Trophoblast cell (in vitro differentiated cells and primary cell): ENCODE measurements at regions not wholly inside any gene's neighbourhood (a gene's known extent, or its start where the extent isn't known, plus 50 kb on each side); places are given as distances from the start of the nearest gene placed in this dataset.

Source experiments
- DNase-seq, 2 donors: peaks; one replicate each; pipeline ENCODE4 v3.0.0-alpha.2; 2016
- H2AFZ ChIP-seq: 2 replicates; pipeline ENCODE4 v1.6.1; 2013; ENCODE audit warnings: low read length, moderate library complexity, mild to moderate bottlenecking; ENCODE audit not compliant: insufficient read depth, poor library complexity
- H2AK5ac ChIP-seq: 2 replicates; pipeline ENCODE4 v1.6.1; 2013; ENCODE audit warnings: mild to moderate bottlenecking, low read length
- H2BK120ac ChIP-seq: 2 replicates; pipeline ENCODE4 v1.6.1; 2013; ENCODE audit warnings: low read length, mild to moderate bottlenecking, moderate library complexity; ENCODE audit not compliant: insufficient read depth, poor library complexity
- H2BK12ac ChIP-seq: 2 replicates; pipeline ENCODE4 v1.6.1; 2013; ENCODE audit warnings: mild to moderate bottlenecking, low read length, moderate library complexity
- H2BK5ac ChIP-seq: 2 replicates; pipeline ENCODE4 v1.6.1; 2013; ENCODE audit warnings: low read length, low read depth, moderate library complexity, mild to moderate bottlenecking; ENCODE audit not compliant: poor library complexity
- H3K14ac ChIP-seq: 2 replicates; pipeline ENCODE4 v1.6.1; 2013; ENCODE audit warnings: mild to moderate bottlenecking, low read length
- H3K18ac ChIP-seq: 2 replicates; pipeline ENCODE4 v1.6.1; 2013; ENCODE audit warnings: mild to moderate bottlenecking, low read length
- H3K23ac ChIP-seq: 2 replicates; pipeline ENCODE4 v1.6.1; 2013; ENCODE audit warnings: low read length
- H3K27ac ChIP-seq: 2 replicates; pipeline ENCODE4 v1.5.1; 2013; ENCODE audit warnings: low read depth, mild to moderate bottlenecking, inconsistent platforms, low read length, moderate library complexity
- H3K27me3 ChIP-seq: 2 replicates; pipeline ENCODE4 v1.6.1; 2013; ENCODE audit warnings: inconsistent platforms, mild to moderate bottlenecking, low read length, moderate library complexity; ENCODE audit not compliant: insufficient read depth
- H3K36me3 ChIP-seq, 2 experiments: 1 replicate in 1 of 2; 2 replicates in 1 of 2; pipeline ENCODE4 v1.6.1; 2013; ENCODE audit warnings: low read length in 2 of 2, mild to moderate bottlenecking in 2 of 2, moderate library complexity in 1 of 2; ENCODE audit not compliant: insufficient read depth in 2 of 2, control insufficient read depth in 1 of 2
- H3K4ac ChIP-seq: 2 replicates; pipeline ENCODE4 v1.6.1; 2013; ENCODE audit warnings: low read depth, mild to moderate bottlenecking, low read length, moderate library complexity
- H3K4me1 ChIP-seq, 2 experiments: 1 replicate in 1 of 2; 2 replicates in 1 of 2; pipeline ENCODE4 v1.6.1; 2013; ENCODE audit warnings: low read length in 2 of 2, mild to moderate bottlenecking in 2 of 2, moderate library complexity in 1 of 2; ENCODE audit not compliant: insufficient read depth in 2 of 2, control insufficient read depth in 1 of 2
- H3K4me2 ChIP-seq: 2 replicates; pipeline ENCODE4 v1.6.1; 2013; ENCODE audit warnings: inconsistent platforms, mild to moderate bottlenecking, low read length, moderate library complexity
- H3K4me3 ChIP-seq: 2 replicates; pipeline ENCODE4 v1.5.1; 2013; ENCODE audit warnings: mild to moderate bottlenecking, low read depth, low read length, inconsistent platforms
- H3K79me1 ChIP-seq: one replicate; pipeline ENCODE4 v1.6.1; 2013; ENCODE audit warnings: low read length
- H3K79me2 ChIP-seq: 2 replicates; pipeline ENCODE4 v1.6.1; 2013; ENCODE audit warnings: low read length, mild to moderate bottlenecking; ENCODE audit not compliant: control insufficient read depth, insufficient read depth, poor library complexity
- H3K9ac ChIP-seq: 2 replicates; pipeline ENCODE4 v1.6.1; 2013; ENCODE audit warnings: mild to moderate bottlenecking, low read length
- H3K9me3 ChIP-seq: 2 replicates; pipeline ENCODE4 v1.6.1; 2013; ENCODE audit warnings: low read depth, mild to moderate bottlenecking, control low read depth, inconsistent platforms, low read length; ENCODE audit not compliant: insufficient read depth
- H4K12ac ChIP-seq: 2 replicates; pipeline ENCODE4 v1.6.1; 2013; ENCODE audit warnings: low read depth, mild to moderate bottlenecking, low read length, moderate library complexity
- H4K8ac ChIP-seq: 2 replicates; pipeline ENCODE4 v1.6.1; 2013; ENCODE audit warnings: low read depth, mild to moderate bottlenecking, low read length, moderate library complexity
- H4K91ac ChIP-seq: one replicate; pipeline ENCODE4 v1.6.1; 2013; ENCODE audit warnings: low read depth, mild to moderate bottlenecking, low read length, moderate library complexity
- WGBS: extraction: QIAGEN DNeasy Blood & Tissue Kit; methylation state at CpG from one replicate; pipeline ENCODE4 v1.1.7; 2013; ENCODE audit warnings: missing lambda C conversion rate; ENCODE audit not compliant: insufficient read length, insufficient coverage; ENCODE audit errors: extremely low coverage; 5-methylcytosine and 5-hydroxymethylcytosine counted together

GRCh38 chrX:8914681-8915080, 113.5 kb upstream of the FAM9A start:
- Histone ChIP-seq H3K14ac (no peak overlapping the region), H3K27me3 (no peaks in the 10 kb centered on the region), H3K9ac (no peak overlapping the region), H2BK12ac (no peak overlapping the region), H4K12ac (no peak overlapping the region), H2AFZ (no peak overlapping the region), H3K23ac (no peak overlapping the region), H3K27ac (no peak overlapping the region), H2BK120ac (no peak overlapping the region), H4K91ac (no peak overlapping the region), H3K4ac (no peak overlapping the region), H3K4me3 (no peak overlapping the region), H3K9me3 (no peaks in the 10 kb centered on the region), H3K79me1 (no peaks in the 10 kb centered on the region), H3K4me2 (no peak overlapping the region), H3K79me2 (no peaks in the 10 kb centered on the region), H2BK5ac (no peak overlapping the region), H4K8ac (no peak overlapping the region), H3K36me3 (no peaks in the 10 kb centered on the region), H2AK5ac (no peak overlapping the region), H3K4me1 (no peaks in the 10 kb centered on the region), H3K18ac (no peak overlapping the region)
- no CpG with 5 or more reads among the region's 4 CpGs for WGBS
- peak in 1 of 2 donors; percentile 55 for DNase-seq

GRCh38 chrX:8913655-8914409, 112.6 kb upstream of the FAM9A start:
- Histone ChIP-seq H3K9me3 (no peaks in the 10 kb centered on the region), H3K9ac (no peak overlapping the region), H3K79me1 (no peaks in the 10 kb centered on the region), H4K8ac (no peak overlapping the region), H3K4me2 (no peak overlapping the region), H3K18ac (no peak overlapping the region), H2BK5ac (no peak overlapping the region), H3K4me1 (no peaks in the 10 kb centered on the region), H4K12ac (no peak overlapping the region), H4K91ac (no peak overlapping the region), H3K27me3 (no peaks in the 10 kb centered on the region), H3K27ac (no peak overlapping the region), H3K4me3 (no peak overlapping the region), H3K23ac (no peak overlapping the region), H3K4ac (no peak overlapping the region), H3K79me2 (no peaks in the 10 kb centered on the region), H2BK120ac (no peak overlapping the region), H2AFZ (no peak overlapping the region), H3K36me3 (no peaks in the 10 kb centered on the region), H3K14ac (no peak overlapping the region), H2BK12ac (no peak overlapping the region), H2AK5ac (no peak overlapping the region)
- WGBS: no CpG with 5 or more reads among the region's 6 CpGs
- DNase-seq: peak; percentile 31 to 65

GRCh38 chrX:8907688-8908087, 106.5 kb upstream of the FAM9A start:
- H2AFZ ChIP-seq: no peak overlapping the region
- H3K79me2 ChIP-seq: no peaks in the 10 kb centered on the region
- no peaks in the 10 kb centered on the region for H3K9me3 ChIP-seq
- no peak overlapping the region for H3K4me3 ChIP-seq
- no peaks in the 10 kb centered on the region for H3K4me1 ChIP-seq
- H3K79me1 ChIP-seq: no peaks in the 10 kb centered on the region
- H4K12ac ChIP-seq: no peak overlapping the region
- no peak overlapping the region for H3K4ac ChIP-seq
- no peak overlapping the region for H4K8ac ChIP-seq
- H4K91ac ChIP-seq: no peak overlapping the region
- H2BK120ac ChIP-seq: no peak overlapping the region
- H2BK5ac ChIP-seq: no peak overlapping the region
- H2AK5ac ChIP-seq: no peak overlapping the region
- H3K4me2 ChIP-seq: no peak overlapping the region
- no peaks in the 10 kb centered on the region for H3K36me3 ChIP-seq
- DNase-seq: no peak
- no peak overlapping the region for H3K18ac ChIP-seq
- no peak overlapping the region for H3K14ac ChIP-seq
- WGBS: no CpG with 5 or more reads among the region's 2 CpGs
- no peak overlapping the region for H3K27ac ChIP-seq
- H2BK12ac ChIP-seq: no peak overlapping the region
- H3K23ac ChIP-seq: no peak overlapping the region
- H3K9ac ChIP-seq: no peak overlapping the region
- H3K27me3 ChIP-seq: no peaks in the 10 kb centered on the region

GRCh38 chrX:8906299-8906938, 105.2 kb upstream of the FAM9A start:
- Histone ChIP-seq H3K4me2 (no peak overlapping the region), H4K12ac (no peak overlapping the region), H3K23ac (no peak overlapping the region), H4K91ac (no peak overlapping the region), H3K36me3 (no peaks in the 10 kb centered on the region), H3K9me3 (no peaks in the 10 kb centered on the region), H3K4me3 (no peak overlapping the region), H2BK120ac (no peak overlapping the region), H3K4me1 (no peaks in the 10 kb centered on the region), H3K9ac (no peak overlapping the region), H2AFZ (no peak overlapping the region), H3K18ac (no peak overlapping the region), H3K27ac (no peak overlapping the region), H3K27me3 (no peaks in the 10 kb centered on the region), H3K14ac (no peak overlapping the region), H2AK5ac (no peak overlapping the region), H3K79me2 (no peaks in the 10 kb centered on the region), H4K8ac (no peak overlapping the region), H2BK5ac (no peak overlapping the region), H2BK12ac (no peak overlapping the region), H3K4ac (no peak overlapping the region), H3K79me1 (no peaks in the 10 kb centered on the region)
- no peak for DNase-seq
- no CpG with 5 or more reads among the region's 9 CpGs for WGBS
